Endothelial cell (in vitro differentiated cells): ENCODE measurements at regions not wholly inside any gene's neighbourhood (a gene's known extent, or its start where the extent isn't known, plus 50 kb on each side); places are given as distances from the start of the nearest gene placed in this dataset.

Source experiments
- DNase-seq: peaks from one replicate; pipeline ENCODE4 v3.0.0; 2021; ENCODE audit warnings: low spot score
- H3K27ac Mint-ChIP-seq: one replicate; pipeline ENCODE4 v1.8.0; 2021; ENCODE audit warnings: mixed read lengths, inconsistent platforms; ENCODE audit not compliant: unreplicated experiment
- H3K27me3 Mint-ChIP-seq: one replicate; pipeline ENCODE4 v1.8.0; 2021; ENCODE audit warnings: mild to moderate bottlenecking, moderate library complexity, mixed read lengths, inconsistent platforms; ENCODE audit not compliant: unreplicated experiment
- H3K36me3 Mint-ChIP-seq: one replicate; pipeline ENCODE4 v1.8.0; 2021; ENCODE audit warnings: mild to moderate bottlenecking, low read depth, mixed read lengths, inconsistent platforms; ENCODE audit not compliant: unreplicated experiment
- H3K4me1 Mint-ChIP-seq: one replicate; pipeline ENCODE4 v1.8.0; 2021; ENCODE audit warnings: mild to moderate bottlenecking, mixed read lengths, inconsistent platforms; ENCODE audit not compliant: unreplicated experiment
- H3K4me3 Mint-ChIP-seq: one replicate; pipeline ENCODE4 v1.8.0; 2021; ENCODE audit warnings: mild to moderate bottlenecking, mixed read lengths, inconsistent platforms; ENCODE audit not compliant: unreplicated experiment
- H3K9me3 Mint-ChIP-seq: one replicate; pipeline ENCODE4 v1.8.0; 2021; ENCODE audit warnings: mixed read lengths, inconsistent platforms; ENCODE audit not compliant: unreplicated experiment
- CTCF ChIP-seq: fragments of 200-600 bp; sonication (generic); IDR thresholded peaks from one replicate; pipeline ENCODE4 v1.5.0; 2021; ENCODE audit warnings: antibody characterized with exemption; ENCODE audit not compliant: unreplicated experiment

GRCh38 chr4:123522646-123523045 is 126.1 kb downstream of the SPRY1 start:
- TF ChIP-seq CTCF: no peak
- no peaks in the 10 kb centered on the region for H3K4me1 Mint-ChIP-seq
- H3K36me3 Mint-ChIP-seq: no peaks in the 10 kb centered on the region
- no peak overlapping the region for H3K27ac Mint-ChIP-seq
- H3K27me3 Mint-ChIP-seq: no peaks in the 10 kb centered on the region
- H3K9me3 Mint-ChIP-seq: no peaks in the 10 kb centered on the region
- DNase-seq: no peak
- H3K4me3 Mint-ChIP-seq: no peak overlapping the region

- no peaks in the 10 kb centered on the region for H3K27me3 Mint-ChIP-seq
- TF ChIP-seq CTCF: no peak
- no peaks in the 10 kb centered on the region for H3K9me3 Mint-ChIP-seq
- no peak overlapping the region for H3K27ac Mint-ChIP-seq
- no peaks in the 10 kb centered on the region for H3K36me3 Mint-ChIP-seq
- no peak for DNase-seq
- no peaks in the 10 kb centered on the region for H3K4me1 Mint-ChIP-seq
- no peak overlapping the region for H3K4me3 Mint-ChIP-seq
Measured at GRCh38 chr4:123524958-123525628, 128.5 kb downstream of the SPRY1 start.

GRCh38 chr4:123526511-123526910 is 129.9 kb downstream of the SPRY1 start:
- DNase-seq: no peak
- H3K4me3 Mint-ChIP-seq: no peak overlapping the region
- H3K27me3 Mint-ChIP-seq: no peaks in the 10 kb centered on the region
- no peaks in the 10 kb centered on the region for H3K9me3 Mint-ChIP-seq
- no peak for TF ChIP-seq CTCF
- H3K36me3 Mint-ChIP-seq: no peaks in the 10 kb centered on the region
- H3K4me1 Mint-ChIP-seq: no peaks in the 10 kb centered on the region
- no peak overlapping the region for H3K27ac Mint-ChIP-seq

GRCh38 chr4:123528501-123529277 is 132.1 kb downstream of the SPRY1 start:
- Mint-ChIP-seq H3K27ac (no peak overlapping the region), H3K9me3 (no peaks in the 10 kb centered on the region), H3K36me3 (no peaks in the 10 kb centered on the region), H3K27me3 (no peaks in the 10 kb centered on the region), H3K4me1 (no peaks in the 10 kb centered on the region), H3K4me3 (no peak overlapping the region)
- DNase-seq: no peak
- no peak for TF ChIP-seq CTCF

GRCh38 chr4:123529278-123529568 is 132.6 kb downstream of the SPRY1 start:
- TF ChIP-seq CTCF: no peak
- no peaks in the 10 kb centered on the region for H3K4me1 Mint-ChIP-seq
- H3K9me3 Mint-ChIP-seq: no peaks in the 10 kb centered on the region
- no peak for DNase-seq
- H3K36me3 Mint-ChIP-seq: no peaks in the 10 kb centered on the region
- H3K27me3 Mint-ChIP-seq: no peaks in the 10 kb centered on the region
- H3K27ac Mint-ChIP-seq: no peak overlapping the region
- no peak overlapping the region for H3K4me3 Mint-ChIP-seq
